ENCODE measurements at regions not wholly inside any gene's neighbourhood (a gene's known extent, or its start where the extent isn't known, plus 50 kb on each side); places are given as distances from the start of the nearest gene placed in this dataset.

- peaks cover 0 to 6% (median 2%) of the 10 kb centered on the region in 7 donors for H3K9me3 Mint-ChIP-seq
- intact Hi-C loops (cut with micrococcal nuclease), result no loop called here
These were observed 50.4 kb upstream of the EPAS1 start for GRCh38 chr2:46246790-46247189.

More at GRCh38 chr2:46246790-46247189, 50.4 kb upstream of the EPAS1 start:
- H3K4me3 ChIP-seq (replicated peaks in 1 of 3; ENCODE audit: low read depth in 2 of 3, low read length in 3 of 3), result no peak overlapping the region
- no peak for TF ChIP-seq CTCF (IDR thresholded peaks at IDR 0.05)
- no peaks in the 10 kb centered on the region for H3K27me3 ChIP-seq (ENCODE audit: control insufficient read depth in 2 of 2, insufficient read depth in 2 of 2, low read length in 2 of 2)
- H3K4me2 ChIP-seq (replicated peaks; ENCODE audit: extremely low read depth, low read length, poor library complexity, severe bottlenecking), result no peak overlapping the region
- H3K79me2 ChIP-seq (ENCODE audit: insufficient read depth, low read length), result no peaks in the 10 kb centered on the region
- H3K9me3 ChIP-seq (replicated peaks in 1 of 2; ENCODE audit: control insufficient read depth in 1 of 2, insufficient read depth in 1 of 2, low read length in 2 of 2), result no peaks in the 10 kb centered on the region
- H3K36me3 Mint-ChIP-seq, result no peaks in the 10 kb centered on the region
- no peaks in the 10 kb centered on the region for H3K4me1 ChIP-seq (ENCODE audit: control insufficient read depth in 1 of 2, insufficient read depth in 2 of 2, low read length in 2 of 2)
- no peak overlapping the region for H3K9ac ChIP-seq (ENCODE audit: insufficient read depth, low read length, poor library complexity, severe bottlenecking)
- no peak overlapping the region for H3K27ac ChIP-seq (ENCODE audit: low read depth in 1 of 2, low read length in 2 of 2)
- H2AFZ ChIP-seq (ENCODE audit: insufficient read depth, low read depth, low read length, poor library complexity, severe bottlenecking), result no peak overlapping the region
- H3K4me1 Mint-ChIP-seq, result no peaks in the 10 kb centered on the region
- no peak overlapping the region for H3K27ac Mint-ChIP-seq
- no peaks in the 10 kb centered on the region for H3K36me3 ChIP-seq (replicated peaks in 1 of 2; ENCODE audit: control insufficient read depth in 1 of 2, insufficient read depth in 2 of 2, low read length in 2 of 2)
- H3K4me3 Mint-ChIP-seq, result no peak overlapping the region
- H4K20me1 ChIP-seq (ENCODE audit: insufficient read depth, low read length), result no peaks in the 10 kb centered on the region
- DNase-seq, result no peak
- no CpG with 5 or more reads among the region's 1 CpG for WGBS (ENCODE audit: insufficient coverage)
- peaks cover 0 to 6% (median 4%) of the 10 kb centered on the region in 3 donors for H3K27me3 Mint-ChIP-seq (ENCODE audit: low read depth in 3 of 3)
